Caco-2 (cell line): ENCODE measurements at regions not wholly inside any gene's neighbourhood (a gene's known extent, or its start where the extent isn't known, plus 50 kb on each side); places are given as distances from the start of the nearest gene placed in this dataset.

Source experiments
- BruUV-seq: library from RNA; stranded (reverse); fragments of 400-500 nt; replicated peaks from 2 replicates; lab custom pipeline; 2021; lab: Mats Ljungman, UMichigan
- CTCF ChIA-PET: fragments of 300-600 bp; sonication (Branson Sonifier 250); formaldehyde crosslinking; loops from one replicate; lab custom pipeline; 2022; ENCODE audit warnings: antibody characterized with exemption; lab: Charles Lee
- POLR2A ChIA-PET: fragments of 300-600 bp; sonication (Branson Sonifier 250); formaldehyde crosslinking; loops from one replicate; lab custom pipeline; 2022; ENCODE audit warnings: antibody characterized with exemption; lab: Charles Lee
- DNase-seq, 2 experiments: peaks; one replicate each; pipeline versions ENCODE4 v3.0.0 to v3.0.0-alpha.2; 2020 to 2022
- H3K27me3 ChIP-seq: replicated peaks from 2 replicates; pipeline ENCODE4 v1.6.0; 2011; ENCODE audit warnings: low read length; ENCODE audit not compliant: control insufficient read depth, insufficient read depth
- H3K36me3 ChIP-seq: 2 replicates; pipeline ENCODE4 v1.5.1; 2011; ENCODE audit warnings: low read length; ENCODE audit not compliant: control insufficient read depth, insufficient read depth
- H3K4me1 ChIP-seq: fragments of 250-450 bp; sonication (Bioruptor Pico); 2 replicates; pipeline ENCODE4 v1.5.1; 2020; ENCODE audit warnings: mild to moderate bottlenecking
- H3K4me3 ChIP-seq: 2 replicates; pipeline ENCODE4 v1.5.1; 2011; ENCODE audit warnings: low read depth, mild to moderate bottlenecking, control low read depth, low read length
- H3K9me3 ChIP-seq: fragments of 250-450 bp; sonication (Bioruptor Pico); 2 replicates; pipeline ENCODE4 v1.5.1; 2020; ENCODE audit warnings: mild to moderate bottlenecking, moderate library complexity
- H3K27ac Mint-ChIP-seq: one replicate; pipeline ENCODE4 v1.8.0; 2022; ENCODE audit warnings: mixed read lengths; ENCODE audit not compliant: unreplicated experiment
- H3K27me3 Mint-ChIP-seq: one replicate; pipeline ENCODE4 v1.8.0; 2022; ENCODE audit warnings: mixed read lengths; ENCODE audit not compliant: insufficient read depth, unreplicated experiment
- H3K36me3 Mint-ChIP-seq: one replicate; pipeline ENCODE4 v1.8.0; 2022; ENCODE audit warnings: mild to moderate bottlenecking, mixed read lengths; ENCODE audit not compliant: insufficient read depth, unreplicated experiment
- H3K4me1 Mint-ChIP-seq: one replicate; pipeline ENCODE4 v1.8.0; 2022; ENCODE audit warnings: low read depth, mixed read lengths; ENCODE audit not compliant: unreplicated experiment
- H3K4me3 Mint-ChIP-seq: one replicate; pipeline ENCODE4 v1.8.0; 2022; ENCODE audit warnings: mild to moderate bottlenecking, moderate library complexity, mixed read lengths; ENCODE audit not compliant: unreplicated experiment
- H3K9me3 Mint-ChIP-seq: one replicate; pipeline ENCODE4 v1.8.0; 2022; ENCODE audit warnings: mixed read lengths; ENCODE audit not compliant: unreplicated experiment
- intact Hi-C: fragments of 100-400 bp; cut with micrococcal nuclease; formaldehyde crosslinking; loops from one replicate; pipeline ENCODE4 v1.10.0; 2022; ENCODE audit not compliant: unreplicated experiment
- TF ChIP-seq, protein P1 (sequence below), 2 experiments: fragments of 200-600 bp in 1 of 2; IDR thresholded peaks; 1 replicate in 1 of 2; 2 replicates in 1 of 2; pipeline versions ENCODE4 v1.5.1 to v1.8.0; 2011 to 2022; ENCODE audit warnings: antibody characterized with exemption in 1 of 2, control low read depth in 1 of 2, inconsistent platforms in 1 of 2, low read depth in 1 of 2, low read length in 1 of 2, mild to moderate bottlenecking in 1 of 2, moderate library complexity in 1 of 2; ENCODE audit not compliant: insufficient read depth in 1 of 2, severe bottlenecking in 1 of 2, unreplicated experiment in 1 of 2

DNA sequence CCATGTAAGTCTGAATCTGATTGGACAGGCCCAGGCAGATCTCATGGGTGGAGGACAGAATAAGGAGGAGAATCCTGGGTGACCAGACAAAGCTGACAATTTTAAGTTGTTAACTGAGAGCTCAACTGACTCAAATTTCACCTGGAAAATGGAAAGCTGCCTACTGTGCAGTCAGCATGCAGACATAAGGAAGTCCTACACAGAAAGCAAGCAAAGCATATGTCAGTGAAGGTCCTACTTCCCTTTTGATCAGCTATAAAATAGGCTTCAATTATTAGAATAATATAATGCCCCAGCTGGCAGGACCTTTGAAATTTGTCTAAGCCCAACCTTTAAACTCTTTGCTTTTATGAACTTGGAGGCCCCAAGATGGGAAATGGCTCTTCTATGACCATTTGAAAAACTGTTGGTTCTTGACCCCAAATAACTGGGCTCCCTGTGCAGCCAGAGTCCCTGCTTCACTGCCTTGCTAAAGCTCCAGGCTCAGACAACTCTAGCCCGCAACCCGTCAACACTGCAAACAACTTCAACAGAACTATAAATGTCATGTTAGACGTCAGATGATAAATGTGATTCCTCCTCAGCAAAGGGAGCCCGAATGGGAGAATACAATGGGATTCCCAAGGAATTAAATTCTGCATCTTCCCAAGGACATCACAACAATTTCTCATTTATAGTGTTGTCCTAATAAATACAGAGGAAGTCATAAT, 118.9 kb upstream of the ADRA1B start:
- H3K27ac Mint-ChIP-seq: no peak overlapping the region
- CTCF ChIA-PET: no interaction called here
- POLR2A ChIA-PET: interaction anchor here (0.6 kb wide), 1 partner anchor 23 kb away, joined by 6 read pairs; no protein-coding TSS in a partner anchor
- H3K9me3 ChIP-seq: no peaks in the 10 kb centered on the region
- H3K4me1 Mint-ChIP-seq: no peaks in the 10 kb centered on the region
- H3K36me3 Mint-ChIP-seq: no peaks in the 10 kb centered on the region
- H3K9me3 Mint-ChIP-seq: no peaks in the 10 kb centered on the region
- no peak overlapping the region for H3K4me3 ChIP-seq
- no peak for DNase-seq
- no peaks in the 10 kb centered on the region for H3K4me1 ChIP-seq
- TF ChIP-seq, protein P1, sequence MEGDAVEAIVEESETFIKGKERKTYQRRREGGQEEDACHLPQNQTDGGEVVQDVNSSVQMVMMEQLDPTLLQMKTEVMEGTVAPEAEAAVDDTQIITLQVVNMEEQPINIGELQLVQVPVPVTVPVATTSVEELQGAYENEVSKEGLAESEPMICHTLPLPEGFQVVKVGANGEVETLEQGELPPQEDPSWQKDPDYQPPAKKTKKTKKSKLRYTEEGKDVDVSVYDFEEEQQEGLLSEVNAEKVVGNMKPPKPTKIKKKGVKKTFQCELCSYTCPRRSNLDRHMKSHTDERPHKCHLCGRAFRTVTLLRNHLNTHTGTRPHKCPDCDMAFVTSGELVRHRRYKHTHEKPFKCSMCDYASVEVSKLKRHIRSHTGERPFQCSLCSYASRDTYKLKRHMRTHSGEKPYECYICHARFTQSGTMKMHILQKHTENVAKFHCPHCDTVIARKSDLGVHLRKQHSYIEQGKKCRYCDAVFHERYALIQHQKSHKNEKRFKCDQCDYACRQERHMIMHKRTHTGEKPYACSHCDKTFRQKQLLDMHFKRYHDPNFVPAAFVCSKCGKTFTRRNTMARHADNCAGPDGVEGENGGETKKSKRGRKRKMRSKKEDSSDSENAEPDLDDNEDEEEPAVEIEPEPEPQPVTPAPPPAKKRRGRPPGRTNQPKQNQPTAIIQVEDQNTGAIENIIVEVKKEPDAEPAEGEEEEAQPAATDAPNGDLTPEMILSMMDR (IDR thresholded peaks at IDR 0.05; ENCODE audit: insufficient read depth in 1 of 2, low read depth in 1 of 2, low read length in 1 of 2, severe bottlenecking in 1 of 2, unreplicated experiment in 1 of 2): no peak
- H3K27me3 ChIP-seq: no peaks in the 10 kb centered on the region; the same call in none of the 2 replicates
- H3K4me3 Mint-ChIP-seq: no peak overlapping the region
- H3K36me3 ChIP-seq: no peaks in the 10 kb centered on the region
- intact Hi-C loops: no loop called here
- no TSS peak for BruUV-seq
- peaks cover 6% of the 10 kb centered on the region for H3K27me3 Mint-ChIP-seq

DNA sequence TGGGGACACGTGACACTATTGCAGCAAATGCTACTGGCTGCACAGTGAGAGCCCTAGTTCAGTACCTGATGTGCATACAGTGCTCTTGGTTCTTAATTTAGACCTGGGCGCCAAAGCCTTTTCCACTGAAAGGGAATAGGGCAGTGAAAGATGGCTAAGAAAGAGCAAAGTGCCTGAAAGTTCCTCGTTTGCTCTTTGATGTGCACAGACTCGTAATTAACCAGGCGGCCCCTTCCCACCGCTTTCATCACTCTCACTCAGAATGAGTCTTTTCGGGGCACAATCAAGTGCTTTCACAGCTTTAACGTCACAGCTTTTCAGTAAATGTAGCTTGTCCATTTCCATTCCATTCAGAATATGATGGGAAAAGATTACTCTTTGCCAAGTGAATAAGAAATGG, 116.6 kb upstream of the ADRA1B start:
- peaks cover 10% of the 10 kb centered on the region for H3K27me3 Mint-ChIP-seq
- H3K4me1 Mint-ChIP-seq: no peaks in the 10 kb centered on the region
- Histone ChIP-seq H3K27me3 (no peaks in the 10 kb centered on the region; the same call in none of the 2 replicates), H3K4me3 (no peak overlapping the region), H3K4me1 (no peaks in the 10 kb centered on the region), H3K36me3 (no peaks in the 10 kb centered on the region), H3K9me3 (no peaks in the 10 kb centered on the region)
- no TSS peak for BruUV-seq
- no peak for DNase-seq
- intact Hi-C loops: no loop called here
- TF ChIP-seq, protein P1 (IDR thresholded peaks at IDR 0.05; ENCODE audit: insufficient read depth in 1 of 2, low read depth in 1 of 2, low read length in 1 of 2, severe bottlenecking in 1 of 2, unreplicated experiment in 1 of 2): no peak
- POLR2A ChIA-PET: no interaction called here
- H3K27ac Mint-ChIP-seq: no peak overlapping the region
- H3K36me3 Mint-ChIP-seq: no peaks in the 10 kb centered on the region
- CTCF ChIA-PET: no interaction called here
- H3K9me3 Mint-ChIP-seq: no peaks in the 10 kb centered on the region
- no peak overlapping the region for H3K4me3 Mint-ChIP-seq

DNA sequence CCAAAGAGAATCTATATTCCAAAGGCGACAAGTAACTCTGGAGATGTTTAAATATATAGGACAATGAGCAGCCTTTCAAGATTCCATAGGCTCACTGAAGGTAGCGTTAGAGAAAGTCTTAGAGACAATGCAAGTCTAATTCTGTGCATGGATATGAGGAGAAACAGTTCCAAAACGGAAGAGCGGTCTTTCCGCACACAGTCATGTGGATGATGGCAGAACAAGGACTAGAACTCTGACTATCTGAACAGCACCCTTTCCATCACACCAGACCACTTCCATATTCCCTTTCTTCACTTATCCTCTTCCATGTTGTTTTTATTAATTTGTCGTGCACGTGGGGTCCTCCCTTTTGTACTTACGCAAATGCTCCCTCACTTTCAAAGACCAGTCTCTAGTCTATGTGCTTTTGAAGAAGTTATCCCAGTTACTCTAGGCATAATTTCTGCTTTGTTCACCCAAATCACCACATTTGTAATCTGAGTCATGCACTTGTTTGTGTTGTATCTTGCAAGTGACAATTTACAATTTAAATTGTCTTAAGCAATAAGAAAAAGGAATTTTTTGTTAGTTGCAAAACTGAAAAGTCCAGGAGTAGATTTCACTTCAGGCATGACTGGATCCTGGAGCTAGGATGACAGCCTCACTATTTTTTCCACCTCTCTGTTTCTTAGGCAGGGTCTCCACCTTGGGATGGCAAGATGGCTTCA, 116.0 kb upstream of the ADRA1B start:
- intact Hi-C loops: no loop called here
- Mint-ChIP-seq H3K36me3 (no peaks in the 10 kb centered on the region), H3K4me1 (no peaks in the 10 kb centered on the region), H3K27me3 (peaks cover 10% of the 10 kb centered on the region), H3K9me3 (no peaks in the 10 kb centered on the region), H3K4me3 (no peak overlapping the region), H3K27ac (no peak overlapping the region)
- ChIA-PET CTCF (no interaction called here), POLR2A (no interaction called here)
- no peak overlapping the region for H3K4me3 ChIP-seq
- H3K9me3 ChIP-seq: no peaks in the 10 kb centered on the region
- DNase-seq: no peak
- H3K4me1 ChIP-seq: no peaks in the 10 kb centered on the region
- H3K27me3 ChIP-seq: no peaks in the 10 kb centered on the region; the same call in none of the 2 replicates
- TF ChIP-seq, protein P1 (IDR thresholded peaks at IDR 0.05; ENCODE audit: insufficient read depth in 1 of 2, low read depth in 1 of 2, low read length in 1 of 2, severe bottlenecking in 1 of 2, unreplicated experiment in 1 of 2): no peak
- BruUV-seq: no TSS peak
- H3K36me3 ChIP-seq: no peaks in the 10 kb centered on the region
